ENCODE measurements at regions not wholly inside any gene's neighbourhood (a gene's known extent, or its start where the extent isn't known, plus 50 kb on each side); places are given as distances from the start of the nearest gene placed in this dataset.

DNA sequence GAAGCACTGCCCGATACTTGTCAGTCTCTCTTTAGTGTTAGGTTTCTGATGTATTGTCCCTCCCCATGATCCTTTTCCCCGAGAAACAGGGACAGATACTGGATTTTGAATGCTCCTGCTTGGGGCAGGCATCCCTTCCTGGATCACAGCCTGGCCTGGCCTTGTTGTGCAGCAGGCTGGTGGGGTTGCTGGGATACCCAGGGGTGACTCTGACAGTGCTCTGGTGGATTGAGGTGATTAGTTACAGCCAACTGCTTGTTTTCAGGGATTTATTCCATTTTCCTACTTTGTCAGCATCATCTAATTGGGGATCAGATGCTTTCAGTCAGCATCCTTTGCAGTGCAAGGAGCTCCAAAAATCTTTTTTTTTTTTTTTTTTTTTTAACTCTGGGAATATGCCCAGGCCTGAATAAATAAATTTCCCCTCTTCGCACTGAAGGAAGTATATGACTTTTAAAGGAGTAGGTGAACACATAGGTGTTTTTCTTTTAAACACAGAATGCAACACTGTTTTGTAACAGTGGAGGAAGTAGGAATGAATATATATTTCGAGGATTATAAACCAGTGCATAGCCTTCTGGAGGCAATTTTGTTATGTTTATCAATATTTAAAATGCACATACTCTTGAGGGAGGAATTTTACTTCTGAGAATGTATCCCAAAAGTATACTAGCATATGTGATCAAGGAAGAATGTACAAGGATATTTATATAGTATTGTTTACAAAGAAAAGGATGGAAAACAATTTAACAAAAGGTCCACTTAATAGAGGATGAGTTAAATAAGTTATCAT is 127.3 kb upstream of the ELL2 start:
- no peak for DNase-seq

- no peak for DNase-seq
Measured at GRCh38 chr5:96087939-96088338, 126.3 kb upstream of the ELL2 start.

DNA sequence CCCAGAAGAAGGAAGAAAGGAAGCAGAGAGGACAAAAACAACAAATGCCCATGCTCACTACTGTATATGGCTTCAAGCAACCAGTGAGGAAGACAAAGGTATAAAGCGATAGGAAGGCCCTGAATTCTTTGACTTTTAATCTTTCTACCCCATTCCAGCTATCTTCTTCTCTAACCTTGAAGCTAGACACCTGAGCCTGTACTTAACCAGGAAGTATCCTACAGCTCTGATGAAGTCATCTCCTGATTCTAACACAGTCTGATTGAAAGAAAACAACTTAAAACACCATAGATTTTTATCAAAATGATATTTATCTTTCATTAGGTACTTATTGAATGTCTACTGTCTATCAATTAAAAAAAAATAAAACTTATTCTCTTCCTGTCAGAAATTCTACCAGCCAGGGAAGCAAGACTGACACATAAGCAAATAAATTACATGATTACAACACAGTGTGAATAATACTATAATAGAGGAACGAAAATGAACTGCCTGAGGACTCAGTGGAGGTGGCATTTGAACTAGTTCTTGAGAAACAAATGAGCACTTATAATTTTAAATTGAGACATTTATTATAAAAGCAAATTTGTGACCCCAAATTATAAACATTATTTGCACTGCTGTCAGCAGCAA is 123.3 kb upstream of the ELL2 start:
- peak; percentile 75 for DNase-seq

DNA sequence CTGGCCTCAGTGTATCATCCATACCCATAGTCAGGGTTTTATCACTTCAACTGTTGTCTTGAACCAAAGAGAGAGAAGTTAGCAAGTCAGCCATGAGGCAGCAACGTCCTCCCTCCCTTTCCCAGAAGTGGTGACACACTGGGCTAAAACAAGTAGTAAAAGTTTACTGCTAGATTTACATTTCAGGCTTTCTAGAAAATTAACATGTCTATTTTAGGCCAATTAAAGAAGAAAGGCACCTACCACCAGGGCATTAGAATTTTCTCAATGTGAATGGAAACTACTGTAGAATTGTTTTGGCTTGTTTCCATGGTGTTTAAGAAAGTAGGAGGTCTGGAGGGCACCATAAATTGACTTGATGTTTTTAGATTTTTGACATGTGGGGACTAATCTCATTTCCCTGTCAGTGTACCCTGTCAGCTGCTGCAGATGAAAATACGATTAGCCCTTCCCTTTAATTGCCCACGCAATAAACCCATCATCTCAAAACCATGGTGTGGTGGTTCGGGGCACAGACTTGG is 121.8 kb upstream of the ELL2 start:
- DNase-seq, result peak; percentile 53

GRCh38 chr5:96081276-96081858 is 119.7 kb upstream of the ELL2 start:
- no peak for DNase-seq

DNA sequence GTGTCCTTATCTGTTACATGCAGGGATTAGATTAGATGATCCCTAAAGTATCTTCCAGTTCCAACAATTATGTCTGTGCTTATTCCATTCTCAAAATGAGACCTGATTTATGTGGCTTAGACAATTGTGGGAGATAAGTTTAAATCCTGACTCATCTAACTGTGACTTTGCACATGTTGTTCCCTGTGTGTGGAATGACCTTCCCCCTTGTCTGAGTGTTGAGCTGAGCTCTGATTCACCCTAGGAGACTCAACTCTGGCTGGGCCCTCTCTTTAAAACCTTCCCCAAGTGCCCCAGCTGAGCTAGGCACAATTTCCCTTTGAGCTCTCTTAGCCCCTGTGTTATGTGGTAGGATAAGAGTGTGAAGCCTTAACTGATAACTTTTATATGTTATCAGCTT is 118.9 kb upstream of the ELL2 start:
- DNase-seq, result peak; percentile 59

DNA sequence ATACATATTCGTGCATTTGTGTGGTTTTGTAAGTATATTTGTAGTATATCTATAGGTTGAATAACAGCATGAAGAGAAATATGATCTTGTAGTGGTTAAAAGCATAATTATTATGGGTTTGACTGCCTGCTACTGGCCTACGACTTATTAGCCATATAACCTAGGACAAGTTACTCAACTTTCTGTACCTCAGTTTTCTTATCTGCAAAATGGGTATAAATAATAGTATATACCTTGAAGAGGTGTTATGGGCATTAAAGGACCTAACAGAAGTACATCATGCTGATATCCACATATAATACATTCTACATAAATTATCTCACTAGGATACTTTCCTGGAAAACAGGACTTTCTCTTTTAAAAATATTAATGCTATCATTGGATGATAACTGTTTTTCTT is 118.3 kb upstream of the ELL2 start:
- DNase-seq, result no peak

DNA sequence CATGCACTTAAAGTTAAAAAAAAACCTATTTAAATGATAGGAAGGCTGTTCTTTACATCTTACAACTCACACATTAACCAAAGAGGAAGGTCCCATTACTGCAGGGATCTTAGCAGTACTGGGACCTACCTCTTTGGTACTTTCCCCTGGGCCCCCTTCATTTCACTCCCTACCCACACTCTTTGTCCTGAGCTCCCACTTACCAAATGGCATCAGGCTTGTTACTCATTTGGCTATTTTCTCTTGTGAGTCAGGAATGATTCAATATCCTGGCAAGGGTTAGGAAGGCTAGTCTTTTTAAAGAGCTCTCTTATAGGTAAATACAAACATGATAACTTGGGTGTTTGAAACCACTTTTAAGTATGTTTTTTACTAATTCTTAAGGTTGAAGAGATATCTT is 117.4 kb upstream of the ELL2 start:
- DNase-seq, result peak; percentile 88

DNA sequence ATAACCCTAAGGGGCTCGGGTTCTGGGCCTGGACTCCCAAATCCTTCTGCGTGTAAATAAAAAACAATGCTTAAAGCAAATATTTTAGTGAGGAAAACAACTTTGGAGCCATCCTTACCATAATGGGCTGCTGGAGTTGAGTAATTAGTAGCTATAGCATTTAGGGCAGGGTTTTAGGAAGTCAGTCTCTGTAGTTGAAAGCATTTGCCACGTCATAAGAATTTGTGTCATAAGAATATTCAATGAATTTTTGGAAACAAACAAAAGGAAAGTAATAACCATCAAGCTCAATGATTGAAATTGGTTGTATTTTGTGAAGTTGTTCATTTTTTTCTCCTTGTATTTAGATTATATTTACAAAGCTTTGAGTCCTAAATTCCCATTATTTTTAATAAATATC is 114.8 kb upstream of the ELL2 start:
- peak; percentile 59 for DNase-seq

GRCh38 chr5:96075579-96076289 is 114.1 kb upstream of the ELL2 start:
- peak; percentile 44 for DNase-seq

GRCh38 chr5:96074870-96075269 is 113.2 kb upstream of the ELL2 start:
- DNase-seq, result no peak

GRCh38 chr5:96074460-96074859 is 112.8 kb upstream of the ELL2 start:
- no peak for DNase-seq

GRCh38 chr5:96072791-96073165 is 111.1 kb upstream of the ELL2 start:
- DNase-seq, result no peak

DNA sequence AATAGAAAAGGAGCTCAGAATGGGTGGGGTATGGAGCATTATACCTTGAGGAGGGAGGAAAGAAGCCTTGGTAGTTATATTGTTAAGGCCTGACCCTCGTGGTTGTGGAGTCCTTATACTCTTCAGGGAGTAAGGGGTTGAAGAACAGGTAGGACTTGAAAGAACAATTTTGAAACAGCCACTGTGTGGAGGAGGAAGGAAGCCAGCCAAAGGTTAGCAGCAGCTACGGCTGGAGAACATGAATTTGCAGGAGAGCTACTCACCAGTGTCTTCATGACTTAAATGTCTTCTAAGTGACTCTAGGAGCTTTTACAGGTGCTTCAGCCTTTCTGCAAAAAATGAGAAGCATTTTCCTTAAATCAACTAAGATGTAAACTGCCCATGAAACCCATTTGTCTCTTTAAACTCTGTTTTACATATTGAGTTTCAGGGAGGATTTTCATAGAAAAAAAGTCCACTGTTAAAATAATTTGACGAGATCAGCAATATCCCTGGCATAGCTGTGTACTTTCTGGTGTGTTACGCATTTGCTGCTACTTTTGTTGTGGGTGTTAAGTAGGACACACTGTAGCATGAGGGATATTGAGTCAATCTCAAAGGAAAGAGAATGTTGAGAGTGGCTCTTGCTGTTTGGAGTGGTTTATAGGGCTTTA is 110.6 kb upstream of the ELL2 start:
- no peak for DNase-seq

DNA sequence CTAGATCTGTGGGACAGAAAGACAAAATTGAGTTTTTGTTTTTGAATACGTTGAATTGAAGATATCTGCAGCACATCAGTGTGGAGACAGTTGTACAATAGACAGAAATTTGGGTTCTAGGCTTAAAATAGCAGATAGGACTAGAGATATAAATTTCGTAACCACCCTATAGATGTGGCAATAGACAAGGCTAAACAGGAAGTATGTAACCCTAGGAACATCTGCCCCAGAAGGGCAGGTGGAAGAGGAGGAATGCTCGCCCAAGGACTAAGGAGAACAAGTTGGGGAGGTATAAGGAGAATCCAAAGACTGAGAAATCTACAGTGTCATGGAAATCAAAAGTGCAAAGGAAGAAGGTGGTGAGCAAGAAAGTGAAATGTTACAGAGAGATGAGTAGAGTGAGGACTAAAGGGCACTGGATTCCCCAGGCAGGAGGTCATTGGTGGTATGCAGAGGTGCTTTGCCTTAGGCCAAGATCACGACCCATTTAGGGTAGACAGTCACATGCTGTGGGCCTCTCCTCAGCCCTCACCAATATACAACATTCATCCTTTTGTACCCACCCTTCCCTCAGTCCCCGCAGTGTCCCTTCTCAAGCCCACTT is 109.1 kb upstream of the ELL2 start:
- no peak for DNase-seq

DNA sequence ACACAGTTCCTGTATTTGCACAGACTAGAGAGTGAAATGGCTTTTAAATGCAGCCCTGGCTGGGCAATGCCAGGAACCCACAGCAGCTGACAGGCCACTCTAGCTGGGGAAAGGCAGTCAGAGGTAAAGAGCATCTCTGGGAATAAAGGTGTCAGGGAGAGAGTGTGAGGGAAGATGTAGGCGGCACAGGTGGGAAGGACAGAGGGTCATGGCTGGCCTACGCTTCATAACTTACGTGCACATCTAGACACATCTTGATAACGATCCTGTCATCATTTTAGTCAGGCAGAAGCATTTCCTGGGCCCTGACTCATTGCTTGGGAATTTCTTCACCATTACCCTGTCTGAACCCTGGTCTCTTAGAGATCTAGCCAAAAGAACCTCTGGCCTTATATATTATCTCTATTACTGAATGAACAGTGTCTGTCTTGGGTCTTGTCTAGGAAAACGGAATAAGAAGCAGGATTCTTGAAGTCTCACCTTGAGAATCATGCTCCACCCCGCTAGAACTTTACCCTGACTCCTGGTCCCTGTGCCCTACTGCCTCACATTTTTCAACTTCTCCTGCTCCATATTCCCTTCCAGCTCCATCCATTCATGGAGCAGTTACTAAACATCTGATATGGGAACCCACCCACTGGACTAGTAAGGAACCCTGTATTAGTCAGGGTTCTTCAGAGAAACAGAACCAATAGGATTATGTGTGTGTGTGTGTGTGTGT is 106.4 kb upstream of the ELL2 start:
- DNase-seq, result peak; percentile 71

GRCh38 chr5:96067251-96067650 is 105.6 kb upstream of the ELL2 start:
- no peak for DNase-seq

DNA sequence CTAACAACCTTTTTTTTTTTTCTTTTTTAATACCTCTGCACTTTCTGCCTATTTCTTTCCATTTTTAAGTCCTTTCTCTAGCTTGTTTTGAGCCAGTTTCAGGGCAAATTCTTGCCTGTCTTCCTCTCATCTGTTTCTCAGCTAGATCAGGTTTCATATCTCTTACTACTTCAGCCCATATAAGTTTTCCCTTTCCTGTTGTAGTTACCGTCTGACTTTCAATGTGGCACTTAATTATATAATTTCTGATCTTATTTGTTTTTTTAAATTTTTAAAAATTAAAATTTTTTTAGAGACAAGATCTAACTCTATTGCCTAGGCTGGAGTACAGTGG is 104.7 kb upstream of the ELL2 start:
- DNase-seq, result no peak

DNA sequence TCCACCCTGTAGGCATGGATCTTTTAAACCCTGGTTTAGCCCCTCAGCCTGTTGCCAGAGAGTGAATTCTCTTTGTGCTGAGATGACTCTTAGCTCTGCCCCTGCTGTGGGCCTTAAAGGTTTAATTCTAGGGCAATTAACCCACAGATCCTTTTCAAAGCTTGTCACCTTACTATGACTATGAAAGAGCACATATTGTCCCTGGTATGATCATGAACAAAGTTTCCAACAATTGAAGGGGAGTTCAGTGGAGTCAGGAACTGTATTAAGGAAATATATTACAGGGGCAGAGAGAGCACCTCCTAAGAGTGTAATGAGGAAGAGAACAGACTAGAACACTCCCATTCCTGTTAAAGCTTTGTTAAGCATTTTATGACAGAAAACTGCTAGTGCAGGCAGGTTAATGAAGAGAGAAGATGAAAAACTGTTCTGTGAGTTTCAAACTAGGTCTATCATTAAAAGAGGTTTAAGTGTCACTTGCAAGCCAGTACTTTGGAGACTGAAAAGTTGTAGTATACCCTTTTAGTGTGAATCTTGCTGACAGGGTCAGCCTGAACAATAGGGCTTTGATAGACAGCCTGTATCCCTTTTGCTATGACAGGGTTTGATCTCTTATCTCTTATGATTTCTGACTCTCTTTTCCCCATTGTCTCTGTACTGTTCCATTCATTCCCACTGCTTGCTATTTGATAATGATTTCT is 104.2 kb upstream of the ELL2 start:
- no peak for DNase-seq

DNA sequence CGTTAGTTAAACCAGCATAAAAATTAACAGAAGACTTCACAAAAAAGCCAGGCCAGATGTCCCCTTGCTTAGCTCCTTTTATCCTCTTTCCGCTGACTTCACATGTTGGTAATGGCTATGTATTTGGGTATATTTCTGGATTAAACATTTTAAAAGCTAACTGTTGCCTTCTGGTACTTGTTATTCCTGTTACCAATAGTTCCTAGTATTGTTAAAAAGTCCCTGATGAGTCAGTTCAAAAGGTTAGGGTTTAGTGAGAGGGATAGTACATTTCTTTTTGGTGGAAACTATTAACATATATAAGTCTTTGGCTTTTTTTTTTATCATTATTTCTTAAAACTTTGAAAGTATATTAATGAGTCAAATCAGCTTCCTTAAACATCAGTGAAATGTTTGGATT is 103.2 kb upstream of the ELL2 start:
- DNase-seq, result peak; percentile 37

- DNase-seq, result no peak
Measured at GRCh38 chr5:96062836-96063235, 101.2 kb upstream of the ELL2 start.
